ENCODE measurements at regions not wholly inside any gene's neighbourhood (a gene's known extent, or its start where the extent isn't known, plus 50 kb on each side); places are given as distances from the start of the nearest gene placed in this dataset.
"Not testable (repeated sequence)": the region's sequence is repeated elsewhere in the genome, so short reads cannot be mapped to it uniquely, and the experiment has no call there.

DNA sequence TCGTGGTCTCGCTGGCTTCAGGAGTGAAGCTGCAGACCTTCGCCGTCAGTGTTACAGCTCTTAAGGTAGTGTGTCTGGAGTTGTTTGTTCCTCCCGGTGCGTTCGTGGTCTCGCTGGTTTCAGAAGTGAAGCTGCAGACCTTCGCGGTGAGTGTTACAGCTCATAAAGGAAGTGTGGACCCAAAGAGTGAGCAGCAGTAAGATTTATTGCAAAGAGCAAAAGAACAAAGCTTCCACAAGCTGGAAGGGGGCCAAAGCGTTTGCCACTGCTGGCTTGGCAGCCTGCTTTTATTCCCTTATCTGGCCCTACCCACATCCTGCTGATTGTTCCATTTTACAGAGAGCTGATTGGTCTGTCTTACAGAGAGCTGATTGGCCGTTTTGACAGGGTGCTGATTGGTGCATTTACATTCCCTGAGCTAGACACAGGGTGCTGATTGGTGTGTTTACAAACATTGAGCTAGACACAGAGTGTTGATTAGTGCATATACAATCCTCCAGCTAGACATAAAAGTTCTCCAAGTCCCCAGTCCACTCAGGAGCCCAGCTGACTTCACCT is 1256.0 kb downstream of the STIM2 start:
- not testable (repeated sequence) for TF ChIP-seq ZNF274 (IDR thresholded peaks at IDR 0.05; ENCODE audit: low read depth, low read length); YY1 (IDR thresholded peaks at IDR 0.05; ENCODE audit: insufficient read depth, insufficient read length)

Data from NT2/D1 (cell line).